Glutamatergic neuron (in vitro differentiated cells): ENCODE measurements at regions not wholly inside any gene's neighbourhood (a gene's known extent, or its start where the extent isn't known, plus 50 kb on each side); places are given as distances from the start of the nearest gene placed in this dataset.
"Not testable (repeated sequence)": the region's sequence is repeated elsewhere in the genome, so short reads cannot be mapped to it uniquely, and the experiment has no call there.

ENCODE experiments used
- DNase-seq: peaks from one replicate; pipeline ENCODE4 v3.0.0; 2022
- H3K27ac Mint-ChIP-seq: one replicate; pipeline ENCODE4 v1.8.0; 2020; ENCODE audit warnings: mild to moderate bottlenecking, mixed read lengths, inconsistent platforms; ENCODE audit not compliant: unreplicated experiment
- H3K27me3 Mint-ChIP-seq: one replicate; pipeline ENCODE4 v1.8.0; 2020; ENCODE audit warnings: mild to moderate bottlenecking, moderate library complexity, mixed read lengths, inconsistent platforms; ENCODE audit not compliant: unreplicated experiment
- H3K36me3 Mint-ChIP-seq: one replicate; pipeline ENCODE4 v1.8.0; 2020; ENCODE audit warnings: mild to moderate bottlenecking, mixed read lengths, inconsistent platforms; ENCODE audit not compliant: unreplicated experiment
- H3K4me1 Mint-ChIP-seq: one replicate; pipeline ENCODE4 v1.8.0; 2020; ENCODE audit warnings: mild to moderate bottlenecking, low read depth, mixed read lengths, inconsistent platforms; ENCODE audit not compliant: unreplicated experiment
- H3K4me3 Mint-ChIP-seq: one replicate; pipeline ENCODE4 v1.8.0; 2020; ENCODE audit warnings: mild to moderate bottlenecking, mixed read lengths, inconsistent platforms; ENCODE audit not compliant: unreplicated experiment
- H3K9me3 Mint-ChIP-seq: one replicate; pipeline ENCODE4 v1.8.0; 2020; ENCODE audit warnings: mild to moderate bottlenecking, moderate library complexity, mixed read lengths, inconsistent platforms; ENCODE audit not compliant: unreplicated experiment
- TF ChIP-seq, protein P1 (sequence below): fragments of 200-600 bp; sonication (generic); IDR thresholded peaks from one replicate; pipeline ENCODE4 v1.5.0; 2021; ENCODE audit not compliant: partially characterized antibody, unreplicated experiment

DNA sequence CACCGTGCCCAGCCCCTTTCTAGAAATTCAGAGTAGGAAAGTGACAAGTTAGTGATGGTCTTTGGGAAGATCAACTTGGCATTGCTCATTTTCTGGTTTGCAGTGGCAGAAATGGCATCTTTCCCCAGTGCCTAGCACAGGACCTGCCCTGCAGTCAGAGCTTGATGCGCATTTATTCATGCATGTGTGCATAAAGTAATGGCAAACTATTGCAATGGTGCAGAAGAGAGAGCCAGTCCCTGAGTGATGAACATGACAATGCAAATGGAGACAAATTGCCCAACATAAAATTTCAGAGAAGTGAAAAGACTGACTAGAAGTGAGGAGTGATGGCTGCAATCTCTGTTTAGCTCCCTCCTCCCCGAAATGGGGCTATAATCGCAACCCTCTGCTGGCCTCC, 268.2 kb downstream of the CCSER2 start:
- DNase-seq: no peak
- no peaks in the 10 kb centered on the region for H3K4me1 Mint-ChIP-seq
- peaks cover 8% of the 10 kb centered on the region for H3K9me3 Mint-ChIP-seq
- peaks cover 18% of the 10 kb centered on the region for H3K36me3 Mint-ChIP-seq
- H3K27me3 Mint-ChIP-seq: no peaks in the 10 kb centered on the region
- TF ChIP-seq, protein P1, sequence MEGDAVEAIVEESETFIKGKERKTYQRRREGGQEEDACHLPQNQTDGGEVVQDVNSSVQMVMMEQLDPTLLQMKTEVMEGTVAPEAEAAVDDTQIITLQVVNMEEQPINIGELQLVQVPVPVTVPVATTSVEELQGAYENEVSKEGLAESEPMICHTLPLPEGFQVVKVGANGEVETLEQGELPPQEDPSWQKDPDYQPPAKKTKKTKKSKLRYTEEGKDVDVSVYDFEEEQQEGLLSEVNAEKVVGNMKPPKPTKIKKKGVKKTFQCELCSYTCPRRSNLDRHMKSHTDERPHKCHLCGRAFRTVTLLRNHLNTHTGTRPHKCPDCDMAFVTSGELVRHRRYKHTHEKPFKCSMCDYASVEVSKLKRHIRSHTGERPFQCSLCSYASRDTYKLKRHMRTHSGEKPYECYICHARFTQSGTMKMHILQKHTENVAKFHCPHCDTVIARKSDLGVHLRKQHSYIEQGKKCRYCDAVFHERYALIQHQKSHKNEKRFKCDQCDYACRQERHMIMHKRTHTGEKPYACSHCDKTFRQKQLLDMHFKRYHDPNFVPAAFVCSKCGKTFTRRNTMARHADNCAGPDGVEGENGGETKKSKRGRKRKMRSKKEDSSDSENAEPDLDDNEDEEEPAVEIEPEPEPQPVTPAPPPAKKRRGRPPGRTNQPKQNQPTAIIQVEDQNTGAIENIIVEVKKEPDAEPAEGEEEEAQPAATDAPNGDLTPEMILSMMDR: no peak
- no peak overlapping the region for H3K27ac Mint-ChIP-seq
- H3K4me3 Mint-ChIP-seq: no peak overlapping the region

DNA sequence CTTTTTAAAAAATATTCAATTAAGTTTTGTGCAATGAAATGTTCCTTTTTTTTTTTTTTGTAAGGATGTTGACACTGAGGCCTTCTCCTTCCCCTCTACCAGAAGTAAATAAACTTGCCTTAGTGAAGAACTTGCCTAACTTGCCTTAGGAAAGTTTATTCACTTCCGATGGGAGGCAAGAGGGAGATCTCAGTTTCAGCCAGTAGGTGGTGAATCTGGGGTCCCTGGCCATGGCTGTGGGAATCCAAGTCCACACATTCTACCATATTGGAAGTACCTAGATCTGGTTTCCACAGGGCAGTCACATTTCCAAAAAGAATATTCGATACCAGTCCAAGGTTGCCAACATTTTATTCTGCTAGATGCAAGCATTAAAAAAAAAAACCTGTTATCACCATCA, 270.9 kb downstream of the CCSER2 start:
- no peak for DNase-seq
- Mint-ChIP-seq H3K36me3 (peaks cover 18% of the 10 kb centered on the region), H3K27me3 (peaks cover 2% of the 10 kb centered on the region), H3K4me3 (no peak overlapping the region), H3K9me3 (peaks cover 10% of the 10 kb centered on the region), H3K27ac (no peak overlapping the region), H3K4me1 (no peaks in the 10 kb centered on the region)
- TF ChIP-seq, protein P1: no peak

DNA sequence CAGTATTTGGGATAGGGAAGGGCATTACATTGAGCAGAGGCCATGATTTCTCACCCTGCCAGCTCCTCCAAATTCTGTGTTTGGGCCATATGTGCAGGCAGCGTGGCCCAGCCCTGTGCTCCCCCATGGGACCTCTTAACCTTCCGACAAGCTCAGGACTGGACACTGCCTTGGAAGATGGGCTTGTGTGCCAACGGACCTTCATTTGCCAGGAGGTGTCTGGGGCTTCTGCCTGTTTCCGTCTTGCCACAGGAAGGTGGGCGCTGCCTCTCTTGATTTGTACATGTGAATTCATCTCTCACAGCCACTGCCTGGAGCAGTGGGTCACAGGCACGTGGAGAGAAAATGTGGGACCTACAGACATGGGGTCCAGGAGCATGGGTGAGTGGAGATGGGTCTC, 272.6 kb downstream of the CCSER2 start:
- H3K4me3 Mint-ChIP-seq: no peak overlapping the region
- TF ChIP-seq, protein P1: no peak
- peaks cover 12% of the 10 kb centered on the region for H3K36me3 Mint-ChIP-seq
- no peaks in the 10 kb centered on the region for H3K4me1 Mint-ChIP-seq
- no peak for DNase-seq
- H3K27ac Mint-ChIP-seq: no peak overlapping the region
- H3K27me3 Mint-ChIP-seq: peaks cover 2% of the 10 kb centered on the region
- H3K9me3 Mint-ChIP-seq: peaks cover 10% of the 10 kb centered on the region

DNA sequence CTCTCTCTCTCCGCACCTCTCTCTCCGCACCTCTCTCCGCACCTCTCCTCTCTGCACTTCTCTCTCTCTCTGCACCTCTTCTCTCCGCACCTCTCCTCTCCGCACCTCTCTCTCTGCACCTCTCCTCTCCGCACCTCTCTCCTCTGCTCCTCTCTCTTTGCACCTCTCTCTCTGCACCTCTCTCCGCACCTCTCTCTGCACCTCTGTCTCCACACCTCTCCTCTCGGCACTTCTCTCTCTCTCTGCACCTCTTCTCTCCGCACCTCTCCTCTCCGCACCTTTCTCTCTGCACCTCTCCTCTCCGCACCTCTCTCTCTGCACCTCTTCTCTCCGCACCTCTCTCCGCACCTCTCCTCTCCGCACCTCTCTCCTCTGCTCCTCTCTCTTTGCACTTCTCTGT, 274.2 kb downstream of the CCSER2 start:
- peaks cover 11% of the 10 kb centered on the region for H3K4me1 Mint-ChIP-seq
- not testable (repeated sequence) for H3K4me3 Mint-ChIP-seq, H3K9me3 Mint-ChIP-seq, H3K36me3 Mint-ChIP-seq, H3K27me3 Mint-ChIP-seq, DNase-seq, H3K27ac Mint-ChIP-seq

DNA sequence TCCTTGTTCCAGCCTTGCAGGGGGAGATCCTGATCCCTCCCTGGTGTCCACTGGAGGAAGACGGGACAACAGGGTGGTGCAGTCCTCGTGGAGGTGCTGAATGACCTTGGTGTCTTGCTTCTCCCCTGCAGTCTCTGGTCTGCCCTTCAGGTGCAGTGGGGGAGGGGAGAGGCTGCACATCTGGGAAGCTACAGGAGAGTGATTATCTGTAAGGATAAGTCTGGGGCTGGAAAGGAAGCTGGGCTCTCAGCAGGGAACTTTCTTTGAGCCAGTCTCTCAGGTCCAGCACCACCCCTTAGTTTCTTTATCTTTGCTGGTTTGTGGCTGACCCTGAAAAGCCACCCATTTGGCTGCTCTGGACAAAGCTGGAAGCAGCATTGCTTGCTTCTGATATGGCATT, 275.6 kb downstream of the CCSER2 start:
- no peaks in the 10 kb centered on the region for H3K36me3 Mint-ChIP-seq
- H3K4me1 Mint-ChIP-seq: peaks cover 11% of the 10 kb centered on the region
- peaks cover 3% of the 10 kb centered on the region for H3K9me3 Mint-ChIP-seq
- TF ChIP-seq, protein P1: no peak
- H3K27me3 Mint-ChIP-seq: peaks cover 2% of the 10 kb centered on the region
- H3K27ac Mint-ChIP-seq: no peak overlapping the region
- DNase-seq: no peak
- no peak overlapping the region for H3K4me3 Mint-ChIP-seq

DNA sequence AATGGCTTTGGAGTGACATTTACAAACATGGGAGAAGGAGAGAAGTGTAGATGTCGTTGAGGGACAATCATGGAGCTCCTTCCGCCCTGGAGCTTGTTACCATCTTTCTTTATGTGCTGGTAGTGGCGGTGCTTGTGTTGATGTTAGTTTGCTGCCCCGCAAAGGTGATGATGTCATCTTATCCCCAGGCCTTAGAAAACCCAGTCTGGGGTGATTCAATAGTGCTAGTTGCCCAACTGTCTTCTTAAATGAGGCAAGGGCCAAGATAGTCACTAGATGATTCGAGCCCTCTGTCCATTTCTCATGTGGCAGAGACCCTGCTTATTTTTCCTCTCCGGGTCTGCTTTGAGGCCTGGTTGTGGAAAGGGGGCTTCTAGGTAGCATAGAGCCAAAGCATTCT, 277.4 kb downstream of the CCSER2 start:
- Mint-ChIP-seq H3K27ac (no peak overlapping the region), H3K36me3 (no peaks in the 10 kb centered on the region), H3K9me3 (peaks cover 2% of the 10 kb centered on the region), H3K4me3 (no peak overlapping the region), H3K27me3 (peaks cover 2% of the 10 kb centered on the region), H3K4me1 (peaks cover 11% of the 10 kb centered on the region)
- TF ChIP-seq, protein P1: no peak
- DNase-seq: no peak
